ENCODE measurements at regions not wholly inside any gene's neighbourhood (a gene's known extent, or its start where the extent isn't known, plus 50 kb on each side); places are given as distances from the start of the nearest gene placed in this dataset.
A peak's percentile ranks its signal among the peaks of the same experiment; 100 is the strongest.

DNA sequence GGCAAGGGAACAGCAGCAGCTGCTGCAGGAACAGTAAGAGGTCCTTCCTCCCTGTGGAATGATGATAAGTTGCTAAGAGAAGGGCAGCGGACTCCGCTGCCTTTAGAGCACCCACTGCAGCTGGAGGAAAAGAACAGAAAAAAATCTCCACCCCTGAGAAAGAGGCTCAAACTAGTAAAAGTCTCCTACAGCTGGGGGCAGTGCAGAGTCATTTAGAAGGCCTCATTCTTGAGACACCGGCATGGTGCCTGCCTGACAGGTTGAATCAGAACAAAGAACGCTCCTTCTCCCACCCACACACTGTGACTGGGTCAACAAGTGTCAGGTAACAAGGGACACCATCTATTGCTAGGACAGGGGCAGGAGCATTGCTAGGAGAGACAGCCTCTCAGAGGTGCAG, 188.4 kb downstream of the ABHD5 start:
- H3K4me1 ChIP-seq (ENCODE audit: low read length), result peaks cover 32% of the 10 kb centered on the region
- peak overlapping the region; percentile 3 for H3K4me2 ChIP-seq (ENCODE audit: low read depth, low read length, poor library complexity, severe bottlenecking)
- H3K36me3 ChIP-seq (ENCODE audit: insufficient read depth, low read length), result no peaks in the 10 kb centered on the region
- H3K9me3 ChIP-seq (ENCODE audit: low read length), result no peaks in the 10 kb centered on the region
- no peak overlapping the region for H2AFZ ChIP-seq (ENCODE audit: low read length)
- no peaks in the 10 kb centered on the region for H3K27me3 ChIP-seq (ENCODE audit: low read length)
- no peak overlapping the region for H3K4me3 ChIP-seq (ENCODE audit: low read length)
- H3K27ac ChIP-seq (ENCODE audit: low read length), result no peak overlapping the region
- H3K9me2 ChIP-seq (replicated peaks; ENCODE audit: insufficient read depth, low read length), result no peaks in the 10 kb centered on the region
- no peaks in the 10 kb centered on the region for H3K79me2 ChIP-seq (ENCODE audit: low read length)
- peak; percentile 84 for DNase-seq
- H4K20me1 ChIP-seq (ENCODE audit: insufficient read depth, low read depth, low read length), result no peaks in the 10 kb centered on the region
- 0 out of 2 replicates have a peak overlapping the region, but pooled peaks have one; percentile 3 for H3K9ac ChIP-seq (ENCODE audit: low read length)

DNA sequence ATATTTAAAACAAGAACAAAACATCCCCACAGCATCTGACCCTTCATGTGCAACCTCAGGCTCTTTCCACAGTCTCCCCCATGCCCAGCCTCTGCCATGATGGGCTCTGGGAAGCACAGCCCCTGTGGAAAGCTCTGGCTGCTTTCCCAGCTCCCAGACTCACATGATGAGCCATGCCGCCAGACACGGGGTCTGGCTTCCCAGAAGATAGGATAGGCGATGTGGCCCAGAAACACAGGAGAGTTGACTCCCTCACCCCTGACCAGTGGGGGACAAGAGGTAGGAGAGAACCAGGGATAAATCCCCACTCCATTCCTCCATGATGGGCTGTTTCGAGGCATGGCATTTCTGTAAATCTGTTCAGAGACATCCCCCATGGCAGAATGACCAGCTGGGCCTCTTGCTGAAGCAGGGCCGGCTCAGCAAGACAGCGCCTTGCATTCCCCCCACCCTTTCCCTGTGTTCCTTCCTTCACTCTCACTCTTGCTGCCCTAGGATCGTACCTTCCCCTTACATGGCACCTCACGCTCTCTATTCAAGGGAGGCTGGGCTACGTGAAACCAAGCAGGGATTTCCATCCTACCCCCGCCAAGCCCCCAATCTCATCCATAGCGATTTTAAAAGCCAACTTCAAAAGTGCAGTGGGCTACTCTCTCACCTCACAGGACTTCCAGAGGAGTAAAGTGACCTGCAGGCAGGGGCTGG, 192.4 kb downstream of the ABHD5 start:
- H3K4me3 ChIP-seq (ENCODE audit: low read length), result no peak overlapping the region
- no peak overlapping the region for H3K4me2 ChIP-seq (ENCODE audit: low read depth, low read length, poor library complexity, severe bottlenecking)
- H3K9ac ChIP-seq (ENCODE audit: low read length), result no peak overlapping the region
- H3K9me3 ChIP-seq (ENCODE audit: low read length), result no peaks in the 10 kb centered on the region
- H3K36me3 ChIP-seq (ENCODE audit: insufficient read depth, low read length), result no peaks in the 10 kb centered on the region
- H3K9me2 ChIP-seq (replicated peaks; ENCODE audit: insufficient read depth, low read length), result no peaks in the 10 kb centered on the region
- H3K27ac ChIP-seq (ENCODE audit: low read length), result no peak overlapping the region
- peak overlapping the region; percentile 61; the same call in 1 of the 2 replicates for H2AFZ ChIP-seq (ENCODE audit: low read length)
- H3K79me2 ChIP-seq (ENCODE audit: low read length), result no peaks in the 10 kb centered on the region
- no peaks in the 10 kb centered on the region for H3K27me3 ChIP-seq (ENCODE audit: low read length)
- H4K20me1 ChIP-seq (ENCODE audit: insufficient read depth, low read depth, low read length), result no peaks in the 10 kb centered on the region
- H3K4me1 ChIP-seq (ENCODE audit: low read length), result peaks cover 48% of the 10 kb centered on the region
- DNase-seq, result no peak

DNA sequence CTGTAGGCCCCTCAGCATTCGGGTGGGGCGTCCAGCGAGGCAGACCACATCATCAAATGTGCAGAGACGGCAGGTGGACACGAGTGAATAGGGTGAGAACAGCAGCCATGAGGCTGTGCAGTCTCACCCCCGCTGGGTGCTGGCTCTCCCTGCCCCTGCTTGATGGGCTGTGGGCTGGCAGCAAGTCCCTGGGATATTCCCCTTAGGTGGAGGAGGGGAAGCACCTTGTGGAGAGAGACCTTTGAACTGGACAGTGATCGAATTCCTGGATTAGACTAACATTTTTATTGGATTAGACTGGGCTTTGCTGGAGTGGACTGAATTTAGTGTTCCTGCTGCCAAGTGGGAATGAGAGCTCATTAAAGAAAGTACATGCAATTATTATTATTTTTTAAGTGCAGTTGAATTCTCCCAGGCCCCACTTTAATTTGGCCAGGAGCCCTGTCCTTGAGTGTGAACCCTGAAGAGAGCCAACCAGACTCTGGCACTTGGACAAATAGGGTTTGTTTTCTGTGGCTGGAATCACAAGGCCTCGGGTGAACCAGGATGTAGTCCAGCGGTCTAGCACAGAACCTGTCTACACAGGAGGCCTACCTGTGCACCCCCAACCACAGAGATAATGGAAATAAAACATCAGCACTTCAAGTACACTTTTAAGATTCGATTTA, 193.1 kb downstream of the ABHD5 start:
- Histone ChIP-seq H3K4me1 (ENCODE audit: low read length) (peaks cover 50% of the 10 kb centered on the region), H3K4me3 (ENCODE audit: low read length) (no peak overlapping the region), H3K79me2 (ENCODE audit: low read length) (no peaks in the 10 kb centered on the region), H3K9me2 (replicated peaks; ENCODE audit: insufficient read depth, low read length) (no peaks in the 10 kb centered on the region), H2AFZ (ENCODE audit: low read length) (no peak overlapping the region), H3K27me3 (ENCODE audit: low read length) (no peaks in the 10 kb centered on the region), H3K27ac (ENCODE audit: low read length) (no peak overlapping the region), H4K20me1 (ENCODE audit: insufficient read depth, low read depth, low read length) (no peaks in the 10 kb centered on the region), H3K9ac (ENCODE audit: low read length) (no peak overlapping the region), H3K4me2 (ENCODE audit: low read depth, low read length, poor library complexity, severe bottlenecking) (no peak overlapping the region), H3K9me3 (ENCODE audit: low read length) (no peaks in the 10 kb centered on the region), H3K36me3 (ENCODE audit: insufficient read depth, low read length) (no peaks in the 10 kb centered on the region)
- DNase-seq, result no peak

DNA sequence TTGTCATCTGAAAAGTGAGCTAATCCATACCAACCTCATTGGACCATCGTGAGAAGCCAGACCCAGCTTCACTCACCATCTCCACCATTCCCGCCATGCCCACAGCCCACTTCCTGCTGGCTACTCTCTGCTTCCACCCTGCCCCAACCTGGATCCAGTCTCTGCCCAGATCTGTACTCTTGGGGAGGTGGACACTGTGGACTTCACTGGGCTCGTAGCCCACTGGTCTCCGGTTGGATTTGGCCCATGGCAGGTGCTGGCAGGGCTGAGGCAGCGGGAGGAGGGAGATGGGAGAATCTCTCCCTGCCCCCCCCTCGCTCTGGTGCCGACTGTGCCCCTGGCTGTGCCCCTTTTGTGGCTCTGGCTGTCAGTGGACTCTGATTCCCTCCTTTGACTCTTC, 193.8 kb downstream of the ABHD5 start:
- Histone ChIP-seq H3K27me3 (ENCODE audit: low read length) (no peaks in the 10 kb centered on the region), H3K36me3 (ENCODE audit: insufficient read depth, low read length) (no peaks in the 10 kb centered on the region), H3K27ac (ENCODE audit: low read length) (no peak overlapping the region), H2AFZ (ENCODE audit: low read length) (no peak overlapping the region), H3K4me3 (ENCODE audit: low read length) (no peak overlapping the region), H3K4me2 (ENCODE audit: low read depth, low read length, poor library complexity, severe bottlenecking) (no peak overlapping the region), H3K9ac (ENCODE audit: low read length) (no peak overlapping the region), H3K79me2 (ENCODE audit: low read length) (no peaks in the 10 kb centered on the region), H4K20me1 (ENCODE audit: insufficient read depth, low read depth, low read length) (no peaks in the 10 kb centered on the region), H3K4me1 (ENCODE audit: low read length) (peaks cover 43% of the 10 kb centered on the region), H3K9me2 (replicated peaks; ENCODE audit: insufficient read depth, low read length) (no peaks in the 10 kb centered on the region), H3K9me3 (ENCODE audit: low read length) (no peaks in the 10 kb centered on the region)
- DNase-seq, result no peak

DNA sequence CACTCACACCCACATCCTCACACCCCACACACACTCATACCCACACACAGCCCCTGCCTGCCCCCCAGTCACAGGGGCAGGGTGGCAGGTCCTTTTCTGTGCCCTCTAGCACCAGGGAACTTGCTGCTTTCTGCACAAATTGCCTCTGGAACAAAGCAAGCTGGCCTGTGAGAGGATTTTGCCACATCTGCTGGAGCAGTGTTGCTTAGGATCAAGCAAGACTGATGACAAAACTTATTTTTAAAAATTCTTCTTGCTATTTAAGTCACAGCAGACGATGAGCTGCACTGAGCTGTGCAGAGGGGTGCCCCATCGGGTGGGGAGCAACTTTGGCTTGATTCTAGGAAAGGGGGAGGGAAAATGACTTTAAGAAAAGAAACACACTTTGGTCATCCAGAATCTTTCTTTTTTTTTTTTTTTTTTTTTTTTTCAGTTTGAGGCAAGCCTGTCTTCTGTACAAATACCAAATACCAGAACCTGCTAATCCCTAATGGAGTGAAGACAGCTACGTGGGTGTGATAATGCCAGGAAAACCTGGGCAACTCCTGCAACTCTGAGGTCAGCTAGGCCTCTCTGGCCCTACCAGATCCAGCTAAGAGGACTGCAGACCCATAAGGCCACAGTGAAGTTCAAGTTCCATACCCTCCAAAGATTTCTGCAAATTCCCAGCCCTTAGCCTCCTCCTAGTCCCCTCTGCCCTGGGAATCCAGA, 195.3 kb downstream of the ABHD5 start:
- no peaks in the 10 kb centered on the region for H3K79me2 ChIP-seq (ENCODE audit: low read length)
- H3K27me3 ChIP-seq (ENCODE audit: low read length), result no peaks in the 10 kb centered on the region
- H3K9ac ChIP-seq (ENCODE audit: low read length), result no peak overlapping the region
- no peak for DNase-seq
- no peaks in the 10 kb centered on the region for H3K36me3 ChIP-seq (ENCODE audit: insufficient read depth, low read length)
- no peaks in the 10 kb centered on the region for H3K9me3 ChIP-seq (ENCODE audit: low read length)
- no peak overlapping the region for H3K4me2 ChIP-seq (ENCODE audit: low read depth, low read length, poor library complexity, severe bottlenecking)
- no peaks in the 10 kb centered on the region for H3K9me2 ChIP-seq (replicated peaks; ENCODE audit: insufficient read depth, low read length)
- no peak overlapping the region for H3K27ac ChIP-seq (ENCODE audit: low read length)
- peaks cover 38% of the 10 kb centered on the region for H3K4me1 ChIP-seq (ENCODE audit: low read length)
- no peak overlapping the region for H3K4me3 ChIP-seq (ENCODE audit: low read length)
- H2AFZ ChIP-seq (ENCODE audit: low read length), result no peak overlapping the region
- H4K20me1 ChIP-seq (ENCODE audit: insufficient read depth, low read depth, low read length), result no peaks in the 10 kb centered on the region

DNA sequence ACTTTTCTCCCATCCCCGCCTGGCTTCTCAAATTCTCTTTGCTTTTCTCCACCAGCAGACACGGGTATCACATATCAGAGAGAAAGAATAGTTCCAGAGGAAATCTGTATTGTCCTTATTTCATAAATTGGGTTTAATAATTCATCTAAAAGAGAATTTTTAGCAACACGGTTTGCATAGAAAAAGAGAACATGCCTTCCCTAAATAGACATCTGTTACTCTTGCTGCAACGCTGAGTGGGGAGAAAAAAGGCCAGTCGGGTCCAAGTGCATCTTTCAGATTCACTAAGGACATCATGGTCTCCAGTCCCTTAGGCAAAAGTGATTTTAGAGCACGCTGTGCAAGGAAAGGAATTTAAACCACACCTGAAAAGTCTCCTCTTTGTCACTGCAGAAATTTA, 201.3 kb downstream of the ABHD5 start:
- Histone ChIP-seq H3K79me2 (ENCODE audit: low read length) (no peaks in the 10 kb centered on the region), H3K4me1 (ENCODE audit: low read length) (peaks cover 65% of the 10 kb centered on the region), H4K20me1 (ENCODE audit: insufficient read depth, low read depth, low read length) (no peaks in the 10 kb centered on the region), H3K9ac (ENCODE audit: low read length) (peak overlapping the region; percentile 75), H3K4me2 (ENCODE audit: low read depth, low read length, poor library complexity, severe bottlenecking) (peak overlapping the region; percentile 99), H3K9me3 (ENCODE audit: low read length) (no peaks in the 10 kb centered on the region), H3K27me3 (ENCODE audit: low read length) (no peaks in the 10 kb centered on the region), H3K27ac (ENCODE audit: low read length) (peak overlapping the region; percentile 99), H3K4me3 (ENCODE audit: low read length) (peak overlapping the region; percentile 59), H3K36me3 (ENCODE audit: insufficient read depth, low read length) (no peaks in the 10 kb centered on the region), H3K9me2 (replicated peaks; ENCODE audit: insufficient read depth, low read length) (no peaks in the 10 kb centered on the region), H2AFZ (ENCODE audit: low read length) (no peak overlapping the region)
- DNase-seq, result peak; percentile 90

DNA sequence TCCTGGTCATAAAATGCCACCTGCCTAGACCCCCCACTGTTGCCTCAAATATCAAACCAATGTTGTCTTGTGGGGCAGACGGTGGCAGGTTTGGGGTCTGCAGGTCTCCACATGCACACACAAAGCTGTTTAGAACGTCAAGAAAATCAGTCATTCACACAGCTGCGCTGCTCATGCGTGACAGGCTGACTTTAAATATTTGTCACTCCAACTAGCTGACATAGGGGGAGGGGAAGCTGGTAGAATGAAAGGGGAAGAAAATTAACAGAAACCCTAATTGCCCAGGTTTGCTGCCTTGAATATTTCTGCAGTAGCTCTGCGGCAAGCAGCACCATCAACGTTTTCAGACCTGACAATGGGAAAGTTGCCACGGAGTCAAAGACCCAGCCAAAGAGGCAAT, 201.8 kb downstream of the ABHD5 start:
- peak overlapping the region; percentile 15; the same call in 1 of the 2 replicates for H2AFZ ChIP-seq (ENCODE audit: low read length)
- peak; percentile 96 for DNase-seq
- H3K9me2 ChIP-seq (replicated peaks; ENCODE audit: insufficient read depth, low read length), result no peaks in the 10 kb centered on the region
- no peaks in the 10 kb centered on the region for H3K27me3 ChIP-seq (ENCODE audit: low read length)
- no peaks in the 10 kb centered on the region for H3K79me2 ChIP-seq (ENCODE audit: low read length)
- no peaks in the 10 kb centered on the region for H3K9me3 ChIP-seq (ENCODE audit: low read length)
- no peaks in the 10 kb centered on the region for H4K20me1 ChIP-seq (ENCODE audit: insufficient read depth, low read depth, low read length)
- H3K4me2 ChIP-seq (ENCODE audit: low read depth, low read length, poor library complexity, severe bottlenecking), result peak overlapping the region; percentile 99
- peak overlapping the region; percentile 99 for H3K27ac ChIP-seq (ENCODE audit: low read length)
- H3K36me3 ChIP-seq (ENCODE audit: insufficient read depth, low read length), result no peaks in the 10 kb centered on the region
- peaks cover 65% of the 10 kb centered on the region for H3K4me1 ChIP-seq (ENCODE audit: low read length)
- peak overlapping the region; percentile 59 for H3K4me3 ChIP-seq (ENCODE audit: low read length)
- peak overlapping the region; percentile 75 for H3K9ac ChIP-seq (ENCODE audit: low read length)

DNA sequence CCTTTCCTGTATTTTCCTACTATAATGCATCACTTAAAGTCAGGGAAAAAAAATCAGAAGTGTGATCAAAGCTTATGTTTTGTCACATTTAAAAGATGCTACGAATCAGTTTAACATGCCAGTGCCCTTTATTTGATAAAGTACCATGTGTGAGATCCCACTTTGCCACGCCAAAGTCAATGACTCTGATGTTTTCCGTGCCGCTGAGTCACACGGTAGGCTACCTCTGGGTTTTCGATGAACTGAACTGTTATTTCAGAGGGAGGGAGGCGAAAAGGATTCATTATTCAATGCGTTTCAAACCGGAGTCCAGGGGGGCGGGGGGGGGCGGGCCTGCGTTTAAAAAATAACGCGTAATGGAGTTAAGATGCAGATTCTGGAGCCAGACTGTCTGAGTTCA, 203.0 kb downstream of the ABHD5 start:
- Histone ChIP-seq H3K79me2 (ENCODE audit: low read length) (no peaks in the 10 kb centered on the region), H3K9me3 (ENCODE audit: low read length) (no peaks in the 10 kb centered on the region), H3K27me3 (ENCODE audit: low read length) (no peaks in the 10 kb centered on the region), H3K27ac (ENCODE audit: low read length) (peak overlapping the region; percentile 99), H3K9me2 (replicated peaks; ENCODE audit: insufficient read depth, low read length) (no peaks in the 10 kb centered on the region), H2AFZ (ENCODE audit: low read length) (peak overlapping the region; percentile 84; the same call in 1 of the 2 replicates), H3K4me3 (ENCODE audit: low read length) (peak overlapping the region; percentile 59), H3K9ac (ENCODE audit: low read length) (peak overlapping the region; percentile 75), H3K4me1 (ENCODE audit: low read length) (peaks cover 53% of the 10 kb centered on the region), H3K36me3 (ENCODE audit: insufficient read depth, low read length) (no peaks in the 10 kb centered on the region), H4K20me1 (ENCODE audit: insufficient read depth, low read depth, low read length) (no peaks in the 10 kb centered on the region), H3K4me2 (ENCODE audit: low read depth, low read length, poor library complexity, severe bottlenecking) (peak overlapping the region; percentile 99)
- DNase-seq, result no peak

Measured in Karpas-422 (cell line).